Osteocyte (in vitro differentiated cells): ENCODE measurements at regions not wholly inside any gene's neighbourhood (a gene's known extent, or its start where the extent isn't known, plus 50 kb on each side); places are given as distances from the start of the nearest gene placed in this dataset.
"Not testable (repeated sequence)": the region's sequence is repeated elsewhere in the genome, so short reads cannot be mapped to it uniquely, and the experiment has no call there.

ENCODE experiments used
- DNase-seq: peaks from one replicate; pipeline ENCODE4 v3.0.0; 2021; ENCODE audit warnings: mixed read lengths; ENCODE audit not compliant: unreplicated experiment; ENCODE audit errors: extremely low spot score
- H3K27ac Mint-ChIP-seq: one replicate; pipeline ENCODE4 v1.8.0; 2021; ENCODE audit warnings: mild to moderate bottlenecking, mixed read lengths; ENCODE audit not compliant: unreplicated experiment
- H3K27me3 Mint-ChIP-seq: one replicate; pipeline ENCODE4 v1.8.0; 2021; ENCODE audit warnings: mixed read lengths; ENCODE audit not compliant: unreplicated experiment
- H3K36me3 Mint-ChIP-seq: one replicate; pipeline ENCODE4 v1.8.0; 2021; ENCODE audit warnings: mixed read lengths; ENCODE audit not compliant: unreplicated experiment
- H3K4me1 Mint-ChIP-seq: one replicate; pipeline ENCODE4 v1.8.0; 2021; ENCODE audit warnings: mixed read lengths; ENCODE audit not compliant: unreplicated experiment
- H3K4me3 Mint-ChIP-seq: one replicate; pipeline ENCODE4 v1.8.0; 2021; ENCODE audit warnings: mild to moderate bottlenecking, moderate library complexity, mixed read lengths; ENCODE audit not compliant: unreplicated experiment
- H3K9me3 Mint-ChIP-seq: one replicate; pipeline ENCODE4 v1.8.0; 2021; ENCODE audit warnings: mixed read lengths; ENCODE audit not compliant: unreplicated experiment
- CTCF ChIP-seq: fragments of 200-600 bp; sonication (generic); IDR thresholded peaks from 2 replicates; pipeline ENCODE4 v1.5.0; 2021; ENCODE audit warnings: antibody characterized with exemption, mild to moderate bottlenecking, moderate library complexity

GRCh38 chr21:30027986-30028385, 88.2 kb upstream of the GRIK1 start:
- Mint-ChIP-seq H3K4me1 (no peaks in the 10 kb centered on the region), H3K27ac (no peak overlapping the region), H3K4me3 (no peak overlapping the region), H3K9me3 (no peaks in the 10 kb centered on the region), H3K36me3 (no peaks in the 10 kb centered on the region), H3K27me3 (peaks cover 5% of the 10 kb centered on the region)
- TF ChIP-seq CTCF = no peak
- DNase-seq = no peak

DNA sequence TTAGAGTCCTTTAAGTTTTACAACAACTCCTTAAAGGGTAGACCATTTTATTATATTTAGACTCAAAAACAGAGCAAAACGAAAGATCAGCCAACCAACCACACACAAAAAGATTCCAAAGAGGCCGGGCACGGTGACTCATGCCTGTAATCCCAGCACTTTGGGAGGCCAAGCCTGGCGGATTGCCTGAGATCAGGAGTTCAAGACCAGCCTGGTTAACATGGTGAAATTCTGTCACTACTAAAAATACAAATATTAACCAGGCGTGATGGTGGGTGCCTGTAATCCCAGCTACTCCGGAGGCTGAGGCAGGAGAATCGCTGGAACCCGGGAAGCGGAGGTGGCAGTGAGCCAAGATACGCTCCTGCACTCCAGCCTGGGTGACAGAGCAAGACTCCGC, 83.3 kb upstream of the GRIK1 start:
- peaks cover 16% of the 10 kb centered on the region for H3K27me3 Mint-ChIP-seq
- not testable (repeated sequence) for DNase-seq, H3K36me3 Mint-ChIP-seq, H3K27ac Mint-ChIP-seq, H3K4me1 Mint-ChIP-seq, H3K4me3 Mint-ChIP-seq, H3K9me3 Mint-ChIP-seq

- DNase-seq = no peak
- Mint-ChIP-seq H3K27ac (no peak overlapping the region), H3K4me1 (no peaks in the 10 kb centered on the region), H3K27me3 (peaks cover 5% of the 10 kb centered on the region), H3K9me3 (peaks cover 9% of the 10 kb centered on the region), H3K4me3 (no peak overlapping the region), H3K36me3 (no peaks in the 10 kb centered on the region)
- no peak for TF ChIP-seq CTCF
Measured at GRCh38 chr21:30014886-30015285, 75.1 kb upstream of the GRIK1 start.

GRCh38 chr21:29991624-29992023, 51.8 kb upstream of the GRIK1 start:
- TF ChIP-seq CTCF = no peak
- Mint-ChIP-seq H3K36me3 (no peaks in the 10 kb centered on the region), H3K4me3 (no peak overlapping the region), H3K27me3 (peaks cover 9% of the 10 kb centered on the region), H3K9me3 (peaks cover 3% of the 10 kb centered on the region), H3K27ac (no peak overlapping the region), H3K4me1 (no peaks in the 10 kb centered on the region)
- no peak for DNase-seq

DNA sequence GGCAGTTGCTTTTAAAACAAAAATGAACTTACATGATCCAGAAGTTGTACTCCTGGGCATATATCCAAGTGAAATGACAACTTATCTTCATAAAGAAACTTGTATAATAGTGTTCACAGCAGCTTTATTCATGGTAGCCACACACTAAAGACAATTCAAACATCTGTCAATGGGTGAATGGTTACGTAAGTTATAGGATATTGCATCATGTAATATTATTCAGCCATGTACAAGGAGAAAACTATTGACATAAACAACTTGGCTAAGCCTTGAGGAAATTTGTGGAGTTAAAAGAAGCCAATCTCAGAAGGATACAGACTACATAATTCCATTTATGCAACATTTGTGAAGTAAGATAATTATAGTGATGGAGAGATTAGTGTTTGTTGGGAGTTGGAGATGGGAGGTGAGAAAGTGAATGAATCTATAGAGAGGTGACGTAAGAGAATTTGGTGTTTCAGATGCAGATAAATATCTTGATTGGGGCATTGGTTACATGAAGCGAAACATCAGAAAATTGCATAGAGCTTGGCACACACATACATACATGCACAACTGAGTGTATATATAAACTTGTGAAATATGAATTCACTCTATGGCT, 49.9 kb upstream of the GRIK1 start:
- no peaks in the 10 kb centered on the region for H3K4me1 Mint-ChIP-seq
- H3K9me3 Mint-ChIP-seq = peaks cover 7% of the 10 kb centered on the region
- no peak for TF ChIP-seq CTCF
- peaks cover 8% of the 10 kb centered on the region for H3K27me3 Mint-ChIP-seq
- no peaks in the 10 kb centered on the region for H3K36me3 Mint-ChIP-seq
- no peak overlapping the region for H3K27ac Mint-ChIP-seq
- no peak overlapping the region for H3K4me3 Mint-ChIP-seq
- DNase-seq = no peak
